Posterior vena cava (tissue), 2 donors: ENCODE measurements at regions not wholly inside any gene's neighbourhood (a gene's known extent, or its start where the extent isn't known, plus 50 kb on each side); places are given as distances from the start of the nearest gene placed in this dataset.
"Not testable (repeated sequence)": the region's sequence is repeated elsewhere in the genome, so short reads cannot be mapped to it uniquely, and the experiment has no call there.

Experiments used
- DNase-seq: peaks from one replicate; pipeline ENCODE4 v3.0.0-alpha.2; 2020; ENCODE audit warnings: low spot score
- intact Hi-C, 2 donors: fragments of 100-400 bp; cut with DNase I; formaldehyde crosslinking; loops; one replicate each; pipeline versions ENCODE4 v1.14.1 to v1.14.2; 2022 to 2023
- donor health status: DM: yes; HTN: yes; CAD: no.
- donor health status: DM: yes; HTN: yes; CAD: no.

GRCh38 chr4:165548702-165549101, 169.9 kb downstream of the CPE start:
- no peak for DNase-seq
- intact Hi-C loops = loop anchor here in 1 of 2 donors (5.0 kb wide), 1 partner anchor 1249 kb away; no protein-coding TSS in a partner anchor

DNA sequence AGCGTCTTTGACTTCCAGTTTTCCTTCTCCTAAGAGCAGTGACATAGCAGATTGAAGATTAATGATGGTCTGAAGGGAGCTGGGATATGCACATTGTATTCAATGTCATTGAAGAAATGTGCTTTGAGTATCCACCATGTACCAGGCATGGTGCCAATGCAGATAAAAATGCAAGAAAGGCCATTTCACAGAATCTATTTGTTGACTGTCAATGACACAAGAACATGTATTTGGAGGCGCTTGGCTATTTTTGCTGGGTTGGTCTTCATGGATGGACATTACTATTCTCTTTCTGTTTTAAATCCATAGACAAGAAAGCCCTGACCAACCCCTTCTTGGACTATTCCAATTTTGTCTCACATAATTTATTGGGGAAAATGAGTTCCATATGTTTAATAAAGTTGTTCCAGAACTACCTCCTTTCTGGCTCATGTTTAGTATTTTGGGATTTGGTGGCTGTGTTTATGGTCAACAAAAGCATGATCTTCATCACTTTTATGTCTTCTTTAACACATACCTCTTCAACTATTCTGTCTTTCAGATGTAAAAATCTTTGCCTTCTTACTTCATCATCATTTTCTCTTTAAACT, 174.5 kb downstream of the CPE start:
- intact Hi-C loops = no loop called here

DNA sequence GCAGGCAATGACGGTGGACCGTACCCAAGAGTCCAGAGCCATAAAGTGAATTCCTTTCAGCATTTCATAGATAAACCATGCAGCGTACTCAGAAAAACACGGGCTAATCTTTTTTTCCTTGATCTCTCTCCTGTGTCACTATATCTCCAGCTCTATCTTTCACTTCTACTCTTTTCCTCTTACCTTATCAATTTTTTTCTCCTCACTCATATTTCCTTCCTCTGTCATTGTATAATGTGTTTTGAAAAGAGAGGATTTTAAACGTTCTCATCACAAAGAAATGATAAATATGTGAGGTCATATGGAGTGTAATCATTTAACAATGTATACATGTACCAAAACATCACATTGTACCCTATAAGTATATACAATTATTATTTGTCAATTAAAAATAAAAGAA, 176.5 kb downstream of the CPE start:
- DNase-seq = no peak
- intact Hi-C loops = no loop called here

More for the DNA sequence above, 174.5 kb downstream of the CPE start:
- DNase-seq = no peak

DNA sequence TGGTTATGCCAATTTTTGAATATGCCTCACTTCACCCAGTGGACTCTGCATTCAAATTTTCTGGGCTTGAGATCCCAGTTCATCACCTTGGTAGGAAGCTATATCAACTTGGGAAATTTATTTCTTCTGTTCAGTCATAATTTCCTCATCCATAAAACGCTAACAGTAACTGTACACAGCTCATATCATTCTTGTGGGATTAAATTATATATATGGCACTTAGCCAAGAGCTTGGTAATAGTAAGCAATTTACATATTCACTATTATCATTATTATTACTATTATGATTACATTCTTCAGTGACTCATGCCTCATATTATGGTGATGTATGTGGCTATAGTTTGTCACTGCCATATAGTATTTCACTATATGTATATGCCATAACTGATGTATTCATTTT, 177.6 kb downstream of the CPE start:
- no peak for DNase-seq
- intact Hi-C loops = no loop called here

- intact Hi-C loops = no loop called here
- DNase-seq = no peak
Observed at GRCh38 chr4:165560941-165561340, 182.1 kb downstream of the CPE start.

DNA sequence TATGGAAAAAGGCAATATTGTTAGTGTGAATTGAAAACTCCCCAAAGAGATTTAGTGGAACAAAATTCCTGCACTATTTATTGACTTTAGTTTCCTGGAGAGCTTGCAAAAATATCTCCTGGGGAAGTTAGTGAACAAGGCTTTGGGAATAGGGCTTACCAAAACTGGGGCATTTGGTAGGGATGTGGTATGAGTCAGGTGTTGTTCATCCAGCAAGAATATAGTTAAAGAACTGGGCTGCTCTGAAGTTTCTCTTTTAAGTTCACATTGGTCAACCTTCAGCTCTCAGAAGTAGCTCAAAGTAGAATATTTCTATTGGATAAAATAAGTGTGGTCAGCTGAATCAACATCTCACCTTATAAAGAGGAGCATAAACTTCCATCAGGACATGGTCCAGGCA, 185.0 kb downstream of the CPE start:
- intact Hi-C loops = no loop called here
- no peak for DNase-seq

DNA sequence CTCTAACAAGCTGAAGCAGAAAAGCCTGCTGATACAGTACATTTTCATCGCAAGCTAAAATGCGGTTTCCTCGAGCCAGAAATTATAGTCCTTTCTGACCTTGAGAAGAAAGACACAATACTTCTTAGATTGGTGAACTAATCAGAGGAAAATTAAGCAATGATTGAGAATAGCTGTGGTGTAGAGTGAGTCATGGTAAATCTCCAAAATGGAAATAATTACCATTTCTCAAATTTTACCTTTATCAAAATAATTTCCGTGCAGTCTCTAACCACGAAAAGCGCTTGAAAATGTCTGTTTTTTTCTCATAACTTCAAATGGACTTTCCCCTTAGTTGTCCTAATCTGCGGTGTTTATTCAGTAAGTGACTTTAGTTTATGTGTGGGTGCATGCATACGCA, 190.2 kb downstream of the CPE start:
- DNase-seq = no peak
- intact Hi-C loops = no loop called here

DNA sequence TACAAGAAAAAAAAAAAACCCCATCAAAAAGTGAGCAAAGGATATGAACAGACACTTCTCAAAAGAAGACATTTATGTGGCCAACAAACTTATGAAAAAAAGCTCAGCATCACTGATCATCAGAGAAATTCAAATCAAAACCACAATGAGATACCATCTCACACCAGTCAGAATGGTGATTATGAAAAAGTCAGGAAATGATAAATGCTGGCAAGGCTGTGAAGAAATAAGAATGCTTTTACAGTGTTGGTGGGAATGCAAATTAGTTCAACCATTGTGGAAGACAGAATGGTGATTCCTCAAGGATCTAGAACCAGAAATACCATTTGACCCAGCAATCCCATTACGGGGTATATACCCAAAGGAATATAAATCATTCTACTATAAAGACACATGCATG, 192.7 kb downstream of the CPE start:
- intact Hi-C loops, DNase-seq: not testable (repeated sequence)

DNA sequence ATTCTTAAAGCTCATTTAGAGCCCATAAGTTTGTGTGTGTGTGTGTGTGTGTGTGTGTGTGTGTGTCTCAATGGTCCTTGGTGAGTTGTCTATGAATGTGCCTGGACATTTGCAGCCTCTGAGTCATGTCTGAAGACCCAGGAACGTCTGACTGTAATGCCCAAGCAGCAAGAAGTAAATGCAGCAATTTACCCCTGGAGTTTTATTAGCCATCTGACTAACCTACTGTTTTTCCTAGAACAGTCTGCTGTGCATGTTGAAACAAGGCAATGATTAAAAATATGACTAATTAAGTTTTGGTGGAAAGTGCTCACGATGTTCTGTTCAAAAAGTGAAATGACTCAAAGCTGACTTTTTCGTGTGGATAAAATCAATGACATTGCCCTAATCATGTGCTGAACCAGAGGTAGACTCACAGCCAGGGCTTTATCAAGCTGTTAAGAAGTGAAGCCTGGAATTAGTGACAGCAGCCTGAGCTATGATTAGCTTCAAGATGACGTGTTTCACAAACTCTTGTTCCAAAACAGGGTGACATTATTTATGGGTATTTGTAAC, 201.6 kb downstream of the CPE start:
- no peak for DNase-seq
- intact Hi-C loops = no loop called here

GRCh38 chr4:165583341-165583740, 204.5 kb downstream of the CPE start:
- DNase-seq = no peak
- intact Hi-C loops = no loop called here

GRCh38 chr4:165584916-165585315, 206.1 kb downstream of the CPE start:
- no peak for DNase-seq
- intact Hi-C loops = no loop called here

GRCh38 chr4:165588534-165589315, 209.9 kb downstream of the CPE start:
- intact Hi-C loops = no loop called here
- DNase-seq = no peak

DNA sequence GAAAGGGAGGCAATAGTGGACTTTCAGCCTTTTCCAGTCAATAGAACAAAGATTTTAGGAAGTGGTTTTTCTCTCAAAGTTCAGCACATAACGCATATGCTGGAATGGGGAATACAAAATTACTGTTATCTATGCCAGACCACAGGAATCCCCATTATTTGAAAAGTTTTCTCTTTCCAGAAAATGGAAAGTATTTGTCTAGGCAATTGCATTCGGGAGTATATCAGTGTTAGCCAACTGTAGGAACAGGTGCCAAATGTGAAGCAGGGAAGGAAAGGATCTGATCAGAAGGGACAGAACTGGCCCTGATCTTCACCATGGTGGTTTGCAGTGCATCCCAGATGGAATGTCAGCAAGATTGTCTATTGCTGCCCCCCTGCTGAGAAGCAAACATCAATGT, 213.6 kb downstream of the CPE start:
- intact Hi-C loops = no loop called here
- no peak for DNase-seq

DNA sequence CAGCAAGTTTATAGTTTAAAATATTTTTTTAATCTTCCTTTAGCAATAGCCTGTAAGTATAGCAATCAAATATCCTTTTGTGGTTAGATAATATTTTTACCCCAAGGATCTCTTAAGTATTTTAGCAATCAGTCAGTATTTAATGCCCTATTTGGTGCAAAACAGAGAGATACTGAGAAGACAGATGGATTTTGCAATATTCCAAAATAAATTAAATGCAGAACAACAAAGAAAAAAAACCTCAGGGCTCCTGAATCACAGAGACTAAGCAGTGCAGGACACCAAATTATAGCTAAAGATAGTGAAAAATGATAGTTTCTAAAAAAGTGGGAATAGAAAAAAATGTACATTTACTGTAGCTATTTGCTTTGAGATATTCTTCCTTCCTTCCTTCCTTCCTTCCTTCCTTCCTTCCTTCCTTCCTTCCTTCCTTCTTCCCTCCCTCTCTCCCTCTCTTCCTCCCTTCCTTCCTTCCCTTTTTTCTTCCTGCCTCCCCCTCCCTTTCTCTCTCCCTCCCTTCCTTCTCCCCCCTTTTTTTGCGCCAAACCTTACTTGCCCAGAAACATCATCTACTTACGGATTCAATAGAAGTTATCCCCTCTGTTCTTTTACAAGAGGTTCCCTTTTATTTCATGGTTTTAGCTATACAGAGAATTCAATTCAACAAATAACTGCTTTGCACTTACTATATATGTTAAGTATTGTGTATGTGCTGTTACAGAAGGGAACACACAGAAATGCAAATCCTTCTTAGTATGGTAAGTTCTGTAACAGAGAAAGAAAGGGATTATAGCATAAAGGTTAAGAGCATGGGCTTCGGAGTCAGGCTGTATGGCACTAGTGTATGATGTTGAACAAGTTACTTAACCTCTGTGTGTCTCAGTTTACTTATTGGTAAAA, 219.0 kb downstream of the CPE start:
- DNase-seq = no peak
- intact Hi-C loops = no loop called here

DNA sequence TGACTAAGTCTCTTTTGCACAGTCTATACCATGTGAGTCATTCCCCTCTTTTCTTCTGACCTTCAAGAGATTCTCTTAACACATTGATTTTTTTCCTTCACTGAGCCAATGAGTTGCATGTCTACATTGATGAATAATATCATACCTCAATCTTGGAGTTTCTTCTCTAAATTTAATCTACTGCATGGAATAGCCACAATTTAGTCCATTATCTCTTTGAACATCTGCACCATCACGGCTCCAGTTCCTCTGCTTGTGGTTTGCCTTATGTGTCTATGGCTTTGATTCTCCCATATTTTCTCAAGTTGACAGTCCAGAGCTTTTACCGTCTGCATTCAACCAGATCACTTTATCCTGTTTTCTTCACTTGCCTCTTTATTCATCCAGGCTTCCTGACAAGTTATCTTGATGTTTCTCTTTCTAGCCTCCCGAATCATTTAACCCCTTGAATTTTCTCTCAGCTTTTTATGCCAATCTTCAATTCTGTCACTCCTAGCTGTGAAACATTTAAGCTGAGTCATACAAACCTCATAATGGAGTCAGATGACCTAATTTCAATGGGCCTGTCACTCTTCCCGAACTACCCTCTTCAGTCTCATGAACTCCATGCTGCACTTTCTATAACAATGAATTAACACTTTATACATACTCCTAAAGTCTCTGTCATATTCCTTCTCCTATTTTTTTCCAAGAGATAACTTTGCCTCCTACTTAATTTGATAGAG, 222.3 kb downstream of the CPE start:
- DNase-seq = no peak
- intact Hi-C loops = no loop called here

DNA sequence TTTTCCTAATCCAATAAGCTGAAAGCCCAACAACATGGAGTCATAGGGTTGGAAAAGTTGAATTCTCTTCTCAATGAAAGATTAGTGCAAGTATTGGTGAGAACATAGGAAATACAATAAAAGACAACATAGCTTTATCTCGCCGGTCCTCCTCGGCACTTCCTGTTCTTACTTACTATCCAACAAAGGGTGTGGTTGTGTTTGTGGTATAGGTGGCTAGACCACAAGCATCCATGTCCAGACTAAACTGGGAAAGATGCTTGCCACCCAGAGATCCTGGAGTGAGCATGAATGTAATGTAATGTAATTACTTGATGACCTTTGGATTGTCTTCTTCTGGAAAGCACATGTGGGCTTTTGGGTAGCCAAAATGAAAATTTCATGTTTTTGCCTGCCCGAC, 223.8 kb downstream of the CPE start:
- intact Hi-C loops = no loop called here
- no peak for DNase-seq

DNA sequence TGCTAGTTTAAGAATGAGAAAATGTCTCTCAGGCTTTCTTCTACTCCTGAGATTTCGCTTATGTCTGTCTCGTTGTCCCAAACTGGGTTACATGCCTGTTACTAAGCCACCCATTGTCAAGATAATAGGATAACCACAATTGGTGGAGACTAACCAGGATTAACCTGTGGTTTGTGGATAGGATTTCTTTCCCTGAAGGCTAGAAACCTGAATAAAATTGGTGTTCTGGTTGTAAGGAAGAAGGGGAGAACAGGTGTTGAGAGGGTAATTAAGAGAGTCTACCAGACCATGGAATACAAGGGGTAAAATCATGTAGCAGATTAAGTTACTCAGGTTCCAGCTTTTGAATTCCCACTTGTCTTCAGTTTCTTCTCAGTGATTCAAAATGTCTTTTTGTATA, 225.4 kb downstream of the CPE start:
- intact Hi-C loops = no loop called here
- no peak for DNase-seq

- intact Hi-C loops = no loop called here
- no peak for DNase-seq
Observed at GRCh38 chr4:165605811-165606210, 227.0 kb downstream of the CPE start.

DNA sequence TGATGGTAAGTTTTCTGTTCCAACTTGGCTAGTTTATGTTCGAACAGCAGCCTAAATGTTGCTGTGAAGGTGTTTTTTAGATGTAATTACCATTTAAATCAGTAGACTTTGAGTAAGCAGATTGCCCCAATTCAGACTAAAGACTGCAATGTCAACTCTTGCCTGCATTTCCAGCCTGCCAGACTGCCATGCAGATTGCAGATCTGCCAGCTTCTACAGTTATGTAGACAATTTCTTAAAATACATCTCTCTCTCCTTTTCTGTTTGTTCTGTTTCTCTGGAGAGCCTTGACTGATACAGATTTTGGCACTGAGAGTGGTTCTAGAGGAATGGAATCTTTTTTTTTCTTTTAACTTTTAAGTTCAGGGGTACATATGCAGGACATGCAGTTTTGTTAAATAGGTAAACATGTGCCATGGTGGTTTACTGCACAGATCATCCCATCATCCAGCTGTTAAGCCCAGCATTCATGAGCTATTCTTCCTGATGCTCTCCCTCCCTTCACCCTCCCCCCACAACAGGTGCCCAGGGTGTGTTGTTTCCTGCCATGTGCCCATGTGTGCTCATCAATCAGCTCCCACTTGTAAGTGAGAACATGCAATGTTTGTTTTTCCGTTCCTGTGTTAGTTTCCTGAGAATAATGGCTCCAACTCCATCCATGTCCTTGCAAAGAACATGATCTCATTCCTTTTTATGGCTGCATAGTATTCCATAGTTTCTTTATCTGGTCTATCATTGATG, 227.8 kb downstream of the CPE start:
- intact Hi-C loops = no loop called here
- DNase-seq = no peak
